NCI-H748 treated with DMSO at 0.1 percent for 48 hours (cell line): ENCODE measurements at regions not wholly inside any gene's neighbourhood (a gene's known extent, or its start where the extent isn't known, plus 50 kb on each side); places are given as distances from the start of the nearest gene placed in this dataset.
"Not testable (repeated sequence)": the region's sequence is repeated elsewhere in the genome, so short reads cannot be mapped to it uniquely, and the experiment has no call there.

ENCODE experiments used
- DNase-seq: peaks from one replicate; lab custom pipeline; 2025; lab: John Stamatoyannopoulos, UW

GRCh38 chr9:90979639-90980038 is 178.0 kb downstream of the SYK start:
- no peak for DNase-seq

- no peak for DNase-seq
These were observed 180.1 kb downstream of the SYK start for GRCh38 chr9:90981726-90982125.

GRCh38 chr9:90983394-90983793 is 181.8 kb downstream of the SYK start:
- no peak for DNase-seq

DNA sequence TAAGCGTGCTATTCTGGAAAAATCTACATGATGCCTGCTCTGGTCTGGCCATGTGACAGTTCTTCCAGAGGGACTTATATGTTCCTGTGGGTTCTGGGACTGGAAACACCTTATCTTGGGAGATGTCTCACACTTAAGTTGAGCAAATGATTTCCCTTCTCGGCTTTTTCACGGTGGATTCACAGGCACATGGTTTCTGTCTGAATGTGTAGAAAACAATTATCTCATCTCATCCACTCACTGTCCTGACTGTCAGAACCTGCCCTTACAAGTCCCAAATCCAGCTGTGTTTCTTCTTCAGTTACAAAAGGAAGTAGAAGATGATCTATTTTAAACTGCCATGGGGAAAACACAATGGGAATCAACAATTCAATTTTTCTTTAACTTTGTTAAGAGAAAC is 184.0 kb downstream of the SYK start:
- DNase-seq = no peak

- DNase-seq = no peak
These were observed 184.5 kb downstream of the SYK start for GRCh38 chr9:90986161-90986560.

- DNase-seq = no peak
These were observed 185.9 kb downstream of the SYK start for GRCh38 chr9:90987566-90987965.

- no peak for DNase-seq
These were observed 186.7 kb downstream of the SYK start for GRCh38 chr9:90988318-90988717.

- no peak for DNase-seq
These were observed 190.3 kb downstream of the SYK start for GRCh38 chr9:90991953-90992352.

- no peak for DNase-seq
These were observed 193.9 kb downstream of the SYK start for GRCh38 chr9:90995516-90995915.

DNA sequence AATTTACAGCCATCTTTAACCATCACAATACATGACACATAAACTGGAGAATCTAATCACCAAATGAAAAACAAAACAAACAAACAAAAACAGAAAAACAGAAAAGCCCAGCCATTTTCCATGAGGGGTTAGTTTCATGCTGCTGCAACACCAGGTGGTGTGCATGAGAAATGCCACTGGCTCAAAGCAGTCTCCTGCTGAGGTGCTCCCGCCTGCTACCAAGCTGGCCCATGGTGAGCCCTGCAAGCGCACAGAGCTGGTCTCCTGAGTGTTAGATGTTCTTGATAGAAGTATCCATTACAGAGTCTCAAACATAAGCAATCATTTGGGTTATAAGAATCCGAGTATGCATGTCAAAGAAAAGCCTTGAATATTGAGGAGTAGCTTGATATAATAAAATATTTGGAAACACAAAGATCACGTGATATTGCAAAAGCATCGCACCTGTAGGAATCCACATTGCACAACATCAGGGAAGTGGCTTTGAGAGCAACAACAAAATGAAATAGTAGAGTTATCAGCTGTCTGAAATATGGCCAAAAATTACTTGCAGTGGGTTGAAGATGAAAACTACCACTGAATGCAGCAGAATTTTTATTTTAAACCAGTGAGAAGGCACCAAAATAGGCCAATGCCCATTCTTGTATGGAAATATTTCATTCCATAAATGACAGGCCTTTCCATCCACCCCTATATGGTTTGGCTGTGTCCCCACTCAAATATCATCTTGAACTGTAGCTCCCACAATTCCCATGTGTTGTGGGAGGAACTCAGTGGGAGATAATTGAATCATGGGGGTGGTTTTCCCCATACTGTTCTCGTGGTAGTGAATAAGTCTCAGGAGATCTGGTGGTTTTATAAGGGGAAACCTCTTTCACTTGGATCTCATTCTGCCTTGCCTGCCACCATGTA is 194.8 kb downstream of the SYK start:
- no peak for DNase-seq

GRCh38 chr9:90998573-90998972 is 197.0 kb downstream of the SYK start:
- DNase-seq = peak; percentile 77

DNA sequence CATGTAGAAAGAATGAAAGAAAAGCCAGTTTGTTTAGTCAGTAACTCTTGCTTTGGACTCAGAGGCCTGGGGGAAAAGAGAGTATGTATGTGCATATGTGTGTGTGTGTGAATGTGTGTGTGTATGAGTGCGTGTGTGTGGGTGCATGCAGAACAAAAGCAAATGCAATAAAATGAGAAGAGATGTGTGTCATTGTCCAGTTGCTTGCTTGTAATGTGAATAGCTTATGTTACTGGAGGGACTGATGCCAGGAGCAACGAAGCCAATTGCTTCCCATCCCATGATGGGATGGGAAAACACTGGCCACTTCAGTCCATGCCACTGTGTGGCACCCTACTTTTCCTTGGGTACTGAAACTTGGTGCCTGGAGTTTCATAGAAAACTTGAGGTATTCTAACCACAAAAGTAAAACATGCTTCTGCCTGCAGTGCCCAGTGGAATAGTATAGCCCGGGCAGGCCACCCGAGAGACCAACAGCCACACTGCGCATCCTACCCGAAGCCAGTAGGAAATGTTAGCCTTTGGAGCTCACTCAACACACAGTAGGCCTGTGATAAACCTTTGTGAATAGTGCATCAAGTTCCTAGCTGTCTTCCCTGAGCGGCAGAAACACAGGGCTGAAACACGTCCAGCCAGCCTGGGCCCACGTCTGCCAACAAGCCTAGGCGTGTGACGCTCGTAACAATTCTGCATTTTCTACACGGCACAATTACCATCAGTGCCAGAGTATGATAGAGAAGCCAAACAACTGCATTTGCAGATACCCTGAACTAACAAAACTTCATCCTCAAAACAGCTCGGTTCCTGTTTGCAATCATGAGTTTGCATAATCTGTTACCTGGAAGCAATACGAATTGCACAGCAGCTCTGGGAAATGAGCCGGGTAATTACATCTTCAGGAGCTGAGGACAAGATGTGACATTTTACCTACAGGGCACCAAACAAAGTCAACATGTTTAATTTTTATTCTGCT is 198.1 kb downstream of the SYK start:
- peak; percentile 62 for DNase-seq

DNA sequence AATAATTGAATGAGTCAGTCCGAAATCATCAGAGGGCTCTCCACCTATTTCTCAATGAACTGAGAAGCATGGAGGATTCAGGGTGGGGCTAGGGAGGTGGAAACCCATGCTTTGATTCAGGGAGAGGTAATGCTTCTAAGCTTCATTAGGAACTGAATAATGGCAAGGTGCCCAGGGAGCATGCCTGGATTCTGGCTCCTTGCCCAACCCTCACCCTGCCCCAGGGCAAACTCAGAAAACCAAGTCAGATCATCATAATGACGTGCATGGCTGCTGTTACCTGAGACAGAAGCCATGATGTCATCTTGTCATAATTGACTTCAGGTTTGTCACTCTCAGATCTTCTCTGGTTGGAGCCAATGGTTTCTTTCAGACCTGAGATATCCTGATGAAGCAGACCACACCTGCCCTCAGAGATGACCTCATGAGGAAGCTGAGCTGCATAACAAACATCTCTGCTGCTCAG is 199.6 kb downstream of the SYK start:
- DNase-seq = peak; percentile 89

DNA sequence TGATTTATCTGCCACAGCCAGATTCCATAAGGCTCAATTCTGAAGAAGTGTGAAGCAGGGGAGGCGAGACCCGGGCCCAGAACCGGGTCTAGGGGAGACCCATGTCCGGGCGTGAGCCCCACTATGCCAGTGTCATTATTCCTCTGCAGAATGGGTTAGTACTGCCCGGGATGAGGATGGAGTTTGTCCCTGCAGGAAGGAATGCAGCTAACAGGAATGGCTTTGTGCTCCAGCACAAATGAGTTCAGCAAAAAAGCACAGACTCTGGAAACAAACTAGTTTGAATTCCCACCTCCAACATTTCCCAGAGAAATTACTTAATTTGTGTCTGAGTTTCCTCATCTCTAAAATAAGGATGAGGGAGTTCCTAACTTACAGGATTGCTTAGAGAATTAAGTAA is 202.9 kb downstream of the SYK start:
- no peak for DNase-seq

DNA sequence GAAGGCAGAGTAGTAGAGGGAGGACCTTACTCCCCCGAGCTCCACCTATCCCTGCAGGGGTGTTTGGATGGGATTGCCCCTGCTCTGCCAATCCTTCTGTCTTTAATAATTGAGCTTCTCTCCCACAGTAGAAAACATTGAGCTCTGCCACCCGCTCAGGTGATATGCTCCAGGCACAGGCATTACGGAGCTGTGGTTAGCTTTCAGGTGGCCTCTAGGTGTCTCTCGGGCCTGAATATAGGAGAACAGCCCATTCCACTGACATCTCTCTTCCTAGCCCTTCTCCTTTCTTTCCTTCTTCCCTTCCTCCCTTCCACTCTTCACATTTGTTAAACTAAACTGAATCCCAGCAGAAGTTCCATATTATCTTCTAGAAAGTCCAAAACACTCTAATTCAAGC is 203.4 kb downstream of the SYK start:
- no peak for DNase-seq

DNA sequence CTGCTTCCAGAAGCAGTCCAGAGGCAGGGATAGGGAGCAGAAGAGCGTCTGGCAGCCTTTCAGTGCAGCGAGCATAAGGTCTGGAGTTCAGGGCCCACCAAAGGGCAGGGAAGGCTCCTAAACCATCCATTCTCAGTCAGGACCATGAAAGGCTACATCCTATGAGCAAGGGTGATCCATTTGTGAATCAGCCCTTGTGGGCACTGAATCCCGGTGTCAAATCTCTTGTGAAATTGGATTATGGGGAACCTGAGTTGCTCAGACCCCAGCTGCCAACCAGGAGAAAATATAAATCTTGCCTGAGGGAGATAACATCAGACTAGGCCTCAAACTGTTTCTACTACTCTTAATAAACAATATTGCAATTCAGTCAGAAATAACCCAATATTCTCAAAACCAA is 204.4 kb downstream of the SYK start:
- no peak for DNase-seq

GRCh38 chr9:91008568-91008967 is 206.9 kb downstream of the SYK start:
- no peak for DNase-seq

DNA sequence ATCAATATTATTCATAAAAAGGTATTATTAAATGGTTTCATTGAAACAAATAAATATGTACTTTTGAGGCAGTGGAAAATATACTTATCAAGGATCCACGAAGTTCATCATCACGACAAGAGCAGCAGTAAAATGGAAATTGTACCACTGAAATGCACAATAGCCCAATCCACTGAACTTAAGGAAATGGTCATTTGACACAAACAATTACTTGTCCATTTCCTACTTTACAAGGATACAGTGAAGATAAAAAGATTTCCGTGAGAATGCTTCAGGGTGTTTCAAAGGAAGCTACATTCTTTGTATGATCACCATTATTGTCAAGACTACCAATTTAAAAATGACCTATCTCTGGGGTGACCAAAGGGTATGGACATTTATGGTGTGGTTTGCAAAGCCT is 210.3 kb downstream of the SYK start:
- no peak for DNase-seq

DNA sequence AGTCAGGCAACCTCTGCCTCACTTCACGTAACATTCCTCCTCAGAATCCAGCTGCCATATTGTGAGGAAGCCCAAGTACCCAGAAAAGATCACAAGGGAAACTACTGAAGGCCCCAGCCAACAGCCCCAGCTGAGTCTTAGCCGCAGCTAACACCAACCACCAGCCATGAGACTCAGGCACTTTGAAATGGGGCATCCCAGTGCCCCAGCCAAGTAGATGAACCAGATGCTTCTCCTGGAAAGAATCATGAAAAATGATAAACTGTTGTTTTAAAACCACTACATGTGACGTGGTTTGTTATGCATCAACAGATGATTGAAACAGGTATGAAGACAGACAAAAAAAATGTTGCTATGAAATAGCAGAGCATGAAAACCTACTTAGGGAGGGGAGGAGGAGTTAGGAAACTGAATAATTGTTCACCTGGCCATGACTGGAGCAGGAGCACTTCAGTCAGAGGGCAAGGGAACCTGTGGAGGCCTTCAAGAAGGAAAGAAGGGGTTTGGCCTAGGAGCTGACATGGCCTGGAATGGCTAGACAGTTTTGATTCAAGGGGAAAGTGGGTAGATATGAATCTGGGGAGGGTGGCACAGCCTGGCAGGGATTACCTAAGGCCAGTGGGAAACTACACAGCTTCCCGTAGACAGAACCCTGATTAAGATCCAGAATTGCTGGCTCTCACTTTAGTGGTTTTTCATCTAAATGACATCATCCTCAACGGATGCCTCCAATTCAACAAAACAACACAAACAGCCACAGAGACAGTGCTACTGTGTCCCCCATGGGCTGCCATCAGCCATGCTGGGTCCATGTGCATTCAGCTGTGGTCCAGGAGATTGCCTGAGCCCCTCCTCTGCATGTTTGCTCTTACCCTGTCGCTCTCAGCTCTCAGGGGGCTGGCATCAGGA is 211.6 kb downstream of the SYK start:
- DNase-seq = no peak

DNA sequence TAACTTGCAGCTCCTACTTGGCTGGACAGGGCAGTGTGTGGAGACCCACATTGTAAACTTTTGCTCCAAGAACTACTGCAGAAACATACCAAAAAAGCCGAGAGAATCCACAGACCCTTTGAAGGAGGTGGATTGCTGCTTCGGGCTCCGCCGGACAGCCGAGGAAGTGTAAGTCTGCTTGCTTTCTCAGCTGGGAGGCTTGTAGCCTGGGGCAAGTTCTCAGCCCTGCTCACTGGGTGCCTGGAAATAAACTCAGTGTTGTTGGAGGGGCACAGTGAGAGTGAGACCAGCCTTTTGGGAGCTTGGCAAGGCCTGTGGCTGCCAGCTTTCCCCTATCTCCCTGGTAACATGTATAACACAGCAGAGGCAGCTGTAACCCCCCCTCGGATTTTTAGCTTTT is 215.6 kb downstream of the SYK start:
- DNase-seq = no peak

- not testable (repeated sequence) for DNase-seq
These were observed 218.3 kb downstream of the SYK start for GRCh38 chr9:91019871-91020270.

DNA sequence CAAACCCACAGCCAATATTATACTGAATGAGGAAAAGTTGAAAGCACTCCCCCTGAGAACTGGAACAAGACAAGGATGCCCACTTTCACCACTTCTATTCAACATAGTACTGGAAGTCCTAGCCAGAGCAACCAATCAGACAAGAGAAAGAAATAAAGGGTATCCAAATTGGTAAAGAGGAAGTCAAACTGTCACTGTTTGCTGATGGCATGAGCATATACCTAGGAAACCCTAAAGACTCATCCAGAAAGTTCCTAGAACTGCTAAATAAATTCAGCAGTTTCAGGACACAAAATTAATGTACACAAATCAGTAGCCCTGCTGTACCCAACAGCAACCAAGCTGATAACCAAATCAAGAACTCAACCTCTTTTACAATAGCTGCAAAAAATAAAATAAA is 220.0 kb downstream of the SYK start:
- not testable (repeated sequence) for DNase-seq
